ENCODE measurements at regions not wholly inside any gene's neighbourhood (a gene's known extent, or its start where the extent isn't known, plus 50 kb on each side); places are given as distances from the start of the nearest gene placed in this dataset.
"Not testable (repeated sequence)": the region's sequence is repeated elsewhere in the genome, so short reads cannot be mapped to it uniquely, and the experiment has no call there.

GRCh38 chrX:20712811-20713210 is 446.1 kb upstream of the RPS6KA3 start:
- DNase-seq (ENCODE audit: low read depth) = no peak

GRCh38 chrX:20711366-20711765 is 444.7 kb upstream of the RPS6KA3 start:
- no peak for DNase-seq (ENCODE audit: low read depth)

- DNase-seq (ENCODE audit: low read depth) = no peak
Observed at GRCh38 chrX:20693078-20693477, 426.4 kb upstream of the RPS6KA3 start.

- no peak for DNase-seq (ENCODE audit: low read depth)
Observed at GRCh38 chrX:20686256-20686655, 419.5 kb upstream of the RPS6KA3 start.

- no peak for DNase-seq (ENCODE audit: low read depth)
Observed at GRCh38 chrX:20685652-20686051, 418.9 kb upstream of the RPS6KA3 start.

GRCh38 chrX:20681683-20682082 is 415.0 kb upstream of the RPS6KA3 start:
- no peak for DNase-seq (ENCODE audit: low read depth)

- no peak for DNase-seq (ENCODE audit: low read depth)
Observed at GRCh38 chrX:20680998-20681397, 414.3 kb upstream of the RPS6KA3 start.

- no peak for DNase-seq (ENCODE audit: low read depth)
Observed at GRCh38 chrX:20672476-20672875, 405.8 kb upstream of the RPS6KA3 start.

- DNase-seq (ENCODE audit: low read depth) = not testable (repeated sequence)
Observed at GRCh38 chrX:20671746-20672145, 405.0 kb upstream of the RPS6KA3 start.

GRCh38 chrX:20670611-20671010 is 403.9 kb upstream of the RPS6KA3 start:
- DNase-seq (ENCODE audit: low read depth) = no peak

GRCh38 chrX:20668550-20668949 is 401.8 kb upstream of the RPS6KA3 start:
- no peak for DNase-seq (ENCODE audit: low read depth)

- DNase-seq (ENCODE audit: low read depth) = no peak
Observed at GRCh38 chrX:20666331-20666730, 399.6 kb upstream of the RPS6KA3 start.

- DNase-seq (ENCODE audit: low read depth) = no peak
Observed at GRCh38 chrX:20665481-20665880, 398.8 kb upstream of the RPS6KA3 start.

- no peak for DNase-seq (ENCODE audit: low read depth)
Observed at GRCh38 chrX:20664774-20665173, 398.1 kb upstream of the RPS6KA3 start.

- DNase-seq (ENCODE audit: low read depth) = no peak
Observed at GRCh38 chrX:20664131-20664530, 397.4 kb upstream of the RPS6KA3 start.

GRCh38 chrX:20663336-20663735 is 396.6 kb upstream of the RPS6KA3 start:
- DNase-seq (ENCODE audit: low read depth) = no peak

- DNase-seq (ENCODE audit: low read depth) = no peak
Observed at GRCh38 chrX:20656721-20657120, 390.0 kb upstream of the RPS6KA3 start.

- no peak for DNase-seq (ENCODE audit: low read depth)
Observed at GRCh38 chrX:20654596-20655106, 387.9 kb upstream of the RPS6KA3 start.

- DNase-seq (ENCODE audit: low read depth) = no peak
Observed at GRCh38 chrX:20653070-20653469, 386.4 kb upstream of the RPS6KA3 start.

- DNase-seq (ENCODE audit: low read depth) = no peak
Observed at GRCh38 chrX:20641954-20642353, 375.2 kb upstream of the RPS6KA3 start.

GRCh38 chrX:20639115-20639514 is 372.4 kb upstream of the RPS6KA3 start:
- no peak for DNase-seq (ENCODE audit: low read depth)

- DNase-seq (ENCODE audit: low read depth) = no peak
Observed at GRCh38 chrX:20637351-20637750, 370.6 kb upstream of the RPS6KA3 start.

GRCh38 chrX:20633451-20633850 is 366.7 kb upstream of the RPS6KA3 start:
- no peak for DNase-seq (ENCODE audit: low read depth)

GRCh38 chrX:20623448-20623847 is 356.7 kb upstream of the RPS6KA3 start:
- DNase-seq (ENCODE audit: low read depth) = no peak

- DNase-seq (ENCODE audit: low read depth) = no peak
Observed at GRCh38 chrX:20620306-20620705, 353.6 kb upstream of the RPS6KA3 start.
